HG03520 (cell line): ENCODE measurements at regions not wholly inside any gene's neighbourhood (a gene's known extent, or its start where the extent isn't known, plus 50 kb on each side); places are given as distances from the start of the nearest gene placed in this dataset.

Experiments used
- ATAC-seq: cut with Tn5 transposase; IDR thresholded peaks from one replicate; pipeline ENCODE4 v1.9.1; 2021; ENCODE audit warnings: mild to moderate bottlenecking, moderate library complexity; ENCODE audit not compliant: unreplicated experiment

DNA sequence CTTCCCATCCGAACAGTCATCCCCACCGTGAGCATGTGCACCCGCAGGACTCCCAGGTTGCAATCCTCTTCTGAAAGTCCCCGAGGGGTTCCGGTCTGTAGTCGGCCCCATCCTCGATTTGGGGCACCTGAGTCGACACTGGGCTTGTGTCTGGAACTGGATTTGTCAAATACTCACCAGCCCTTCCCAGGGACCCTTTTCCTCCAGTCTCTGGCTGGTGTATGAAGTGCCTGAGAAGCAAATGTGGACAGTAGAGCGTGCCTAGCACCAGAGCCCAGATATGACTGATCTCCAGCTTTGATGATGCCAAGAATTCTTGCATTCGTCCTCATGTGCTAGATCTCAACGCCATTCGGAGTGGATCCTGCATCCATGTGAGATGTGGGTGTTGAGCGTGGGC lies 132.5 kb upstream of the ADARB2 start:
- no peak for ATAC-seq

DNA sequence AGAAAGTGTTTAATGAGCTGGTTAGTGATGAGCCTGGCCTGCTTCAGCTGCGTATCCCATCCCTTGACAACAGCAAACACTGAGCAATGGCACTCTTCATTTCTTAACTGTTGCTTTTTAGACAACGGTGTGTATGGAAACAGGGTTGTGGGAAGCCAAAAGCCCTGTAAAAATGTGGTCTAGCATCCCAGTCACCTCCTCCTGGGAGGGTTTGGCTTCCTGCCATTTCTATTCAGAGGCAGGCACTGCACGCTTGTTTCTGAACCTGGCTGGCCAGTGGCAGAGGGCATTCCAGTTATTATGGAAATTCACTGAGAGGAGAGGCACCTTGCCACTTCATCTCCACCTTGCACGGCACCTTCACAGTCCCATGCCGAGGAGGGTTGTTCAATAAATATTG lies 123.0 kb upstream of the ADARB2 start:
- ATAC-seq, result no peak

DNA sequence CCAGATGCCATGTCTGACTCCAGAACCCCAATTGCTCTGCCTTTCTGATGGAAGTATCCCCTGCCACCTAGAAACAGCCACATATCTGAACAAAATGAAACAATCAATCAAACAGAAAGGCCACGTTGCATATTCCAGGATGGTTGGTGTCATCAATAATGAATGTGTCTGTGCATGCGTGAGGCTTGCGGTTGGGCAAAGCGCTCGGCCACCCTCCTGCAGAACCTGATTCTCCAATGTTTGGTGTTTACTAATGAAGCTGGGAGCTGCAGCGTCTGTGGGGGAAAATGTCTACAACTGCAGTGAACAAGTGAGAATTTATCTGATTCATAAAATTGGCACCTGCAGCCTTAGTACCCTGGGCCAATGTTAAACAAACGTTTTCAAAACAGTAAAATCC lies 121.2 kb upstream of the ADARB2 start:
- ATAC-seq, result no peak

DNA sequence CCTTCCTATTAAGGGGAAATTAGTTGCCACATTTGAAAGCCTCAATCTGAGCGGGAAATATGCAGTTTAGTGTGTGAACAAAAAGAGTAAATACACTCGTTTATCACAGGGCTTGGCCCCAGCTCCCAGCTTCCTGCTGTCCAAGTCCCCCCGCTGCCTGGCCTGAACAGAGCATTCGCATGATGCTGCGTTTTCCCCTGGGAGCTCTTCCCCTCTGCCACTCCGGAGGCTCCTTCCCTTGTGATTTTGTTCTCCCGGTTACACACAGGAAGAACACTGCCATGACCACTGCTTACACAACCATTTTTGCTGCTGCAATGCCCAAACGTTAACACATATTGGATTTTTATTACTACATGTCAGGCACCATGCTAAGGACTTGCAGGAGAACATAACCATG lies 120.7 kb upstream of the ADARB2 start:
- ATAC-seq, result no peak

DNA sequence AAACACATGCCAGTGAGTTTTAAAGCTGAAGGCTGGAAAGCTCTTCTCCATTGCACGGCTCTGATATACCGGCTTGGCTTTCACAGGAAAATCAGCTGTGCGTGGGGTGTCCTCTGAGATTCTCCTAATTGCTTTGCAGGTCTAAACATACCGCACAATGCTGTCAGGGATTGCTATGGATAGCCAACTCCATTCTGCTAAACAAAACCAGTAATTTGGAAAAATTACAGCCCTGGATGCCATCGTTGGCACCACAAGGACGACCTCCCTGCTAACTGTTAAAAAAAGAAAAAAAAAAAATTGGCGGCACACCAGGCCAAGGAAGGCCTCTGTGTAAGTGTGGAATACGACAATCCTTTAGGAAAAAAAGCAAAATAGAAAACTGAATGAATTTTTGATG lies 118.6 kb upstream of the ADARB2 start:
- no peak for ATAC-seq

DNA sequence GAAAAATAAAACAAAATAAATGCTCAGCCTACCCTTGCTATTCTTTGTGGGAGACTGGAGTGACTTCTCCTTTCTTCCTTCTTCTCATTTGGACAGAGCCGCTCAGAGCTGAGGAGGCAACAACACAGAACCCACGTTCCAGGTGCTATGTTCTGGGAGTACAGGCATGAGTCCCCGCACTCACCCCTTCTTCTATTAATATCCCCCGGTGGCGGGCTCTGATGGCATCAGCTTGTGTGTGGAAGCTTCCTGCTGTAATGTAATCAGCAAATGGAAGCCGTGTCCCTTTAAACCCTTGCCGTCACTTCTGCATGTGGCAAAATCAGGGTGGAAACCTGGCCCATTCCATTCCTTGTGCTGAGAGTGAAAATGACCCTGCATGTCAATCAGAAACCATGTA lies 116.9 kb upstream of the ADARB2 start:
- ATAC-seq, result no peak

DNA sequence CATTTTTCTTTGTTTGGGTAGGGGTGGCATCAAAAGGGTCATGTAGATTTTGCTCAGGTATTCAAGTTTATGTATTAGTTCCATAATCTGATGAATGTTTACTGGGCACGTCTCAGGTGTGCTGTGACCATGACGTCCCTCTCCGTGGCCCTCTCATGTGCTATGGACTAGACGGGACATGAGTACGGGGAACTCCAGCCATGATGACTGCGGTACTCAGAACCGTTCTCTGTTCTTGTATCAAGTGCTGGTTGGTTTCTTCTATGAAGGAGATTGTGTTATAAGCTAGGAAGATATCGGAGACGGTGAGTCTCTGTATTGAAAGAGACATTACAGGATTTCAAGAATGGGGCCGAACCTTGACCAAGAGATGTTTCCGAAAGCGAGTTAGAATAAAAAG lies 116.5 kb upstream of the ADARB2 start:
- no peak for ATAC-seq

DNA sequence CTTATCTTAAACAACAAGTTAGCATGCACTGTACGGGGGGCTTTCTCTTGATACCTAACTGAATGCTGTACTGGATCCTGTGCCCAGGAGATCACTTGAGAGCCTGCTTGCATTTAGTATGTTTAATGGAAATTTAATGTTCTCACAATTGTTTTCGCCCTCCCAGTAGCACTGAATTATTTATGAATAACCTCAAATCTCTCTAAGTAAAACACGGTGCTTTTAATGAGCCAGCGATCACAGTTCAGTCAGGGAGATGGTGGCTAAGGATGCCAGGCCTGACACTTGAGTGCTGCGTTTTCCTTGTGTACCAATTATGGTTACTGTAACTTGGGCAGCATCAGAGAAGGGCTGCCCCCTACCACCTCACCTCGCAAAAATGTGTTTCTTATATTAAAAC lies 115.5 kb upstream of the ADARB2 start:
- ATAC-seq, result no peak

DNA sequence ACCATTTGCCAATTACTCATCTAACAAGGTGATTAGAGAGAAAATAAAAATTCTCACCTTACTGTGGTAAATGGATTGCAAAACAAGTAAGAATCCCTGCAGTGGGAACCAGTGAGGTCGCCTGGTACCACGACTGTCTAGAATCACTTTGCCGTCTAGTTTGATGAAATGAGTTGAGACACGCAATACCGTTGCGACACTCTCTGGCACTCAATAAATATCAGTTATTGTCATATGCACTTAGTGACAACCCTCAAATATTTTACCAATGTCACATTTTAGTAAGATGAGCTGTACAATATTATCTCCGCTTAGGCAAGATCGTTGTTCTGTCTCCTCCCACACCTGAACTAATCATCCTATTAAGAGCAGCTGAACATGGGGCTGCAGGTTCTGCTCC lies 114.4 kb upstream of the ADARB2 start:
- no peak for ATAC-seq

DNA sequence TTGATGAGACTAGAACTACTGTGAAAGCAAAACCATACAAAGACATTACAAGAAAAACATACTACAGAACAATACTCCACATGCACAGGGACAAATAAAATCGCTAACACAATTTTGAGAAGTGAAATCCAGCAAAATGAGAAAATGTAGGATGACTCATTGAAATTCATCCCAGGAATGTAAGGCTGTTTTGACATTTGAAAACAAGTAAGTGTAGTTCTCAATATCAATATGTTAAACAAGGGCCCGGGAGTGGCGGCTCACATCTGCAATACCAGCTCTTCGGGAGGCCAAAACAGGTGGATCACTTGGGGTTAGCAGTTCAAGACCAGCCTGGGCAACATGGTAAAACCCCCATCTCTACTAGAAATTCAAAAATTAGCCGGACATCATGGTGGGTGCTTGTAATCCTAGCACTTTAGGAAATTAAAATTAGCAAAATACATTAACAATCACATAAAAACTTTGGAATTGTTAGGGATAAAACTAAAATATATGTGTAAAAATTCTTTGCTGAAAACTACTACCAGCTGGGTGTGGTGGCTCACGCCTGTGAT lies 113.7 kb upstream of the ADARB2 start:
- no peak for ATAC-seq

DNA sequence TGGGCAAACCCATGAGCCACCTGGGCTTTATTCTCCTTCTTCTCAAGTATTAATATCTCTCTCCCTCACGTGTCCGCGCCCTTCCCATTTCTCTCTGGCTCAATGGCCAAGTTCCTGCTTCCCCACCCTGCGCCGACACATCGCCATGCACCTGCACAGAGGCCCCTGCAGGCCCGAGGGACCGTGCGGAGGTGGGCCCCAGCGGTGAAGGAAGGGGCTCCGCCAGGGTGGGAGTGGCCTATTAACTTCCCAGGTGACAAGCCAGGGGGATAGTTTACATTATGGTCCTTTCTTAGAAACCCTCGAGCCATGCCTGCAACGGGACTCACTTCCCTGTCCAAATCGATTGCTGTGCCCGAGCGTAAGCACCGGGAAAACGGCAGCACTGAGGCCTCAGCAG lies 110.0 kb upstream of the ADARB2 start:
- no peak for ATAC-seq

DNA sequence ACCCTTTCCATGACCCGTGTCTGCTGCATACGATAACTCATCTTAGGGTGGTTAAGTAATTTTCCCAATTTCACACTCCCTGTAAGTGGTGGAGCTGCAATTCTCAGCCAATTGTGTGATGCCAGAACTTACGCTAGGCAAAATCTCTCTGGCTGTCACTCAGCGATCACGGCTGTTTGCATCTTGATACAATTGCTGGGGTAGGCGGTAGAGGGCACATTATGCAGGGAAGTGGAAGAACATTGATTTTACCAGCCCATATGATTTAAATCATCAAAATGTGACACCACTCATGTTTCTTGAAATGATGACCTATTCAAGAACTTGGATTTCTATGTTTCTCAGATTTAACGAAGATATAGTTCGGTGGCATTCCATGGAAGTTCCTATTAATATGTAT lies 108.7 kb upstream of the ADARB2 start:
- no peak for ATAC-seq

DNA sequence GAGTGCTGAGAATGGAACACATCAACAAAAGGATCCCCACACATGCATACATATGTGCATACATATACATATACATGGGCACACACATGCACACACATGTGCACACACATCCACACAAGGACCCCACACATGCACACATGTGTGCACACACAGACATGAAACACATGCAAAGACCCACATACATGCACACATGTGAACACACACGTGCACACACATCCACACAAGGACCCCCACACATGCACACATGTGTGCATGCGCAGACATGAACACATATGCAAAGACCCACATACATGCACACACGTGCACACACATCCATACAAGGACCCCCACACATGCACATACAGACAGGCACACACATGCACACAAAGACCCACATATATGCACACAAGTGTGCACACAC lies 104.4 kb upstream of the ADARB2 start:
- no peak for ATAC-seq

DNA sequence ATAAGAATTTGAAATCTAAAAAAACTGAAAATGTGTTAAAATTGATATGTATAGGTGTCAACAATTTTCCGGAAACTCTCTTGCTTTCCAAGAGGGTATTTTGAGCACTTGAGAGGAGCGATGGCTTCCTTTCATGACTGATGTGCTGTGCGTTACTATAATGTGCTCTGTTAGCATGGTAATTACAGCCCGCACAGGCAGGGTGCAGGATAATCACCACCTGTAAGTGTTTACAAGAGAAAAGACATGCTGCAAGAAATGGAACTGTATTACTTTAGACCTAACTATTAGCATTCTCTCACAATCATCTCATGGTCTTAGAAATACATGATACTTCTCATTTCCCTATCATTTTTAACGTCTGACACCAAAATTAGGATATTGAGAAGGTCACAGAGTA lies 92.4 kb upstream of the ADARB2 start:
- no peak for ATAC-seq

DNA sequence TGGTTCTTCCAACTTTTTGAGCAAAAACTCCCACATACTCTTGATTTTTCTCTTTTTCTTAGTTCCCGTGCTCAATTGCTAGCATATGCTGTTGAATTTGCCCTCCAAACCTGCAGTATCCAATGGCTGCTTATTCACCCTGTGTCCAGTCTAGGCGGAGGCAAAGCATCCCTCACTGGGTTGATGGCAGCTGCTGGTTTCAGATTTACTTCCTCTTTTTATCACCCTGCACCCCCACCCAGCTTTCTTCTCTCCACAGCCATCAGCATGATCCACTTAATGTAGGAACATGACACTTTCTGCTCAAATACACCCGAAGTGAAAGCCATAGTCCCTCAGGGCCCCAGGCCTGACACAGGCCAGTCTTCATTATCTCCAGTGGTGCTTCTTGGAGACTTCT lies 87.6 kb upstream of the ADARB2 start:
- ATAC-seq, result peak; percentile 81

DNA sequence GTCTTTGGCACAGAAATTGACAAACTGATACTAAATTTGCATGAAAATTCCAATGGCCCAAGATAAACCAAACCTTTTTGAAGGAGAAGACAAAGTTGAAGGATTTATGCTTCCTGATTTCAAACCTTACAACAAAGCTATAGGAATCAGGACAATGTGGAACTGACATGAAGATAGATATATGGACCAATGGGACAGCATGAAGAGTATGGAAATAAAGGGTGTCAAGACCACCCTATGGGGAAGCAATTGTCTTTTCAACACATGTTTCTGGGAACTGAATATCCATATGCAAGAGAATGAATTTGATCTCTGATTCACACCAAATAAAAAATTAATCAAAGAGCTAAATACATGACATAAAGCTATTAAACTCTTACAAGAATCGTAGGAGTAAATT lies 77.2 kb upstream of the ADARB2 start:
- ATAC-seq, result no peak

DNA sequence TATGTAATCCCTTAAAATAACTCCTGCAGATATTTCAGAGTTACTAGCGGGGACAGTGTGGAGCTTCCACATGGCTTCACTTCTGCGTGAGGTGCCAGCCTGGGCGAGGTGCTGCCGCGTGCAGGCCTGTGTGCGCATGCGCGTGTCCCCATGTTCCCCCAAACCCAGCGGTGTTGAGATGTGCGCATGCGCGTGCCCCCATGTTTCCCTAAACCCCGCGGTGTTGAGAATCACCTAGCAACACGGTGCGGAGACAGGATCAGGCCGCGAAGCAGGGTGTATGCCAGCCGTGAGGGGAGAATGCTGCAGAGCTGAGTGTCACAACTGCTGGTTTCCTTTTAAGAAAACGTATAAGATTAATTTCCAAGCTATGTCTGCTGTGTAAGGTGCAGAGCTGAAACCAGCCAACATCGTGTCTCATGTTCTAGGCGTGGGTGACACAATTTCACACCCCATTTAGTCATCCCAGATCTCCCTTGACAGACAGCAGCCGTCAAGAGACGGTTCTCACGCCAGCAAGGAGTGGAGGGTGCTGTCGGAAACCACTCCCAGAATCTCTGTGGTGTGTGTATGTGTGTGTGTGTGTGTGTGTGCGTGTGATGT lies 71.9 kb upstream of the ADARB2 start:
- no peak for ATAC-seq

DNA sequence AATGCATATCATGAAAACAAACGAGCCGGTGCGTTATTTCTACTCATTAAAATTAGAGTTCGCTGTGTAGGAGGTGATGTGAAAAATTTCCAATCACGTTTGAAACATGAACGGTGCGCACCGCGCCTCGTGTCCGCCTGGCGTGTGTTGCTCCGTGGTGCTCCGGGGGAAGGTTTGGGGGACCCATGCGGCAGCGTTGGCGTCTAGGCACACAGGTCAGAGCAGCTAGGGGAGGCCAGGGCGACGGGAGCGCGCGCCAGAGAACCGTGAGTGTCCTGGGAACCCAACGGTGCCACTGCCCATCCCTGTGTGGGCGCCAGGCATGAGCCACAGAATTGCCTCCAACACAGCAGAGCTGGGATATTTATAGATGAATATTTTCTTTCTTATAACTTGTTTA lies 70.6 kb upstream of the ADARB2 start:
- ATAC-seq, result no peak

DNA sequence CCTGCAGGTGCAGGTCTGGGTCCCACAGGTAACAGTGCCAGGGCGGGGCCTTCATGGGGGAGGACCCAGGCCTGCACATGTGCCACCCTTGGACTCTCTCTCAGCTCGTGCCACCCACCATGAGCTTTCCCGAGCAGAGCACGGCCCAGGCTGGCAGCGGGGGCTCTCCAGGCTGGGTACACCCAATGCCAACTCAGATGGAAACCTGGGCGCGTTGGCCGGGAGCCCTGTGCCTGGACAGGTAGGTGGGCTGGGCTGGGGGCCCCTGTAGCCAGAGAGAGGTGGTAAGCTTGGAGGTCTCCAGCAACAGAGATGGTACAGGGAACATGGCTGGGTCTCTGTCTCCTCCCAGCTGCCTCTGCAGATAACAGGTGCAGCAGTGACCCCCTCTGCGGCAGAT lies 69.9 kb upstream of the ADARB2 start:
- no peak for ATAC-seq

DNA sequence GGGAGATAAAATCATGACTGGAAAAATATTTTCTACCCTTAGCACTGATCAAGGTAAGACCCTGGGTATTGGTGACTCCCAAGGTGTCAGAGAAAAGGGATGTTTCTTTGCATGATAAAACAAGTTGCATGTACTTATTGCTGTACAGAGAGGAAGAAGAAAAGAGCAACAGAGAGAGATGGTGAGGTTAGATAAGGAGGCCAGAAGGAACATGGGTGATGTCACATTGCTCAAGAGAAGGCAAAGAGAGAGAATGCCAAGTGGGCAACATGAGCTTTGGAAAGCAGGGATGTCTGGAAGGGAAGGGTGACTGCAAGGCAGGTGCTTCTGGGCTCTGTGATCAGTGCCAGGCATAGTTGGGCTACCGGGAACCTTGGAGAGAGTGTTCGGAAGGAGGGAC lies 65.1 kb upstream of the ADARB2 start:
- ATAC-seq, result no peak

DNA sequence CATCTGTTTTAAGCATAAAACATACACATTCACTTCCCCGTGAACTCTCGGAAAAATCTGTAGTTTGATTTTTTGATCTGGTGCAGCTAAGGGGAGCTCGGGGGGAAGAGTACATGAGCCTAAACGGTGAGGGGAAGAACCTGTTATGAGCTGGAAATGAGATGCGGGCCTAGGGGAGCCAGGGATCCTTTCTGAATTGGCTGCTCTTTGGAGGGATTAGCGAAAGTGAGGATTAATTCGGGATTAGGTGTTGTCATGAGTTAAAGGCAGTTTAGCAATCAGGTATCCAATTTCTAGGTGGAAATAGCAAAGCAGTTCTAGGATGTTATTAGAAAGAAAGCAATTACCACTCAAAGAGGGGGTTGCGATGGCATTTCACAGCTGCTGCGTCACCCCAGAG lies 51.1 kb upstream of the ADARB2 start:
- no peak for ATAC-seq
